ENCODE measurements at regions not wholly inside any gene's neighbourhood (a gene's known extent, or its start where the extent isn't known, plus 50 kb on each side); places are given as distances from the start of the nearest gene placed in this dataset.

GRCh38 chr4:136934601-136935000 lies 597.7 kb downstream of the PCDH18 start:
- no peak for DNase-seq (ENCODE audit: low spot score)
- FAIRE-seq: no peak

- no peak for DNase-seq (ENCODE audit: low spot score)
- no peak for FAIRE-seq
Observed at GRCh38 chr4:136931781-136932180, 600.5 kb downstream of the PCDH18 start.

GRCh38 chr4:136928957-136929411 lies 603.3 kb downstream of the PCDH18 start:
- FAIRE-seq: no peak
- no peak for DNase-seq (ENCODE audit: low spot score)

- FAIRE-seq (no peak), DNase-seq (ENCODE audit: low spot score) (peak; percentile 39)
Observed at GRCh38 chr4:136927172-136927571, 605.1 kb downstream of the PCDH18 start.

GRCh38 chr4:136925203-136925602 lies 607.1 kb downstream of the PCDH18 start:
- no peak for FAIRE-seq
- DNase-seq (ENCODE audit: low spot score): no peak

GRCh38 chr4:136922066-136922465 lies 610.2 kb downstream of the PCDH18 start:
- FAIRE-seq (no peak), DNase-seq (ENCODE audit: low spot score) (no peak)

GRCh38 chr4:136920092-136920881 lies 612.0 kb downstream of the PCDH18 start:
- FAIRE-seq (no peak), DNase-seq (ENCODE audit: low spot score) (no peak)

- DNase-seq (ENCODE audit: low spot score) (no peak), FAIRE-seq (no peak)
Observed at GRCh38 chr4:136918772-136919171, 613.5 kb downstream of the PCDH18 start.

- FAIRE-seq (no peak), DNase-seq (ENCODE audit: low spot score) (no peak)
Observed at GRCh38 chr4:136917312-136918110, 614.8 kb downstream of the PCDH18 start.

GRCh38 chr4:136909626-136910025 lies 622.7 kb downstream of the PCDH18 start:
- DNase-seq (ENCODE audit: low spot score) (no peak), FAIRE-seq (no peak)

GRCh38 chr4:136908122-136908521 lies 624.2 kb downstream of the PCDH18 start:
- no peak for DNase-seq (ENCODE audit: low spot score)
- no peak for FAIRE-seq

- FAIRE-seq: no peak
Observed at GRCh38 chr4:136900696-136901095, 631.6 kb downstream of the PCDH18 start.

GRCh38 chr4:136898590-136899248 lies 633.6 kb downstream of the PCDH18 start:
- DNase-seq (ENCODE audit: low spot score) (no peak), FAIRE-seq (no peak)

More at GRCh38 chr4:136900696-136901095, 631.6 kb downstream of the PCDH18 start:
- DNase-seq (ENCODE audit: low spot score): no peak

- FAIRE-seq (no peak), DNase-seq (ENCODE audit: low spot score) (no peak)
Observed at GRCh38 chr4:136893573-136893972, 638.7 kb downstream of the PCDH18 start.

GRCh38 chr4:136881666-136882065 lies 650.6 kb downstream of the PCDH18 start:
- FAIRE-seq (no peak), DNase-seq (ENCODE audit: low spot score) (no peak)

- DNase-seq (ENCODE audit: low spot score) (no peak), FAIRE-seq (no peak)
Observed at GRCh38 chr4:136873555-136873954, 658.7 kb downstream of the PCDH18 start.

- FAIRE-seq: no peak
Observed at GRCh38 chr4:136867465-136867864, 664.8 kb downstream of the PCDH18 start.

GRCh38 chr4:136865526-136865925 lies 666.8 kb downstream of the PCDH18 start:
- FAIRE-seq: no peak
- DNase-seq (ENCODE audit: low spot score): no peak

More at GRCh38 chr4:136867465-136867864, 664.8 kb downstream of the PCDH18 start:
- DNase-seq (ENCODE audit: low spot score): no peak

- FAIRE-seq: no peak
- peak; percentile 6 for DNase-seq (ENCODE audit: low spot score)
Observed at GRCh38 chr4:136864604-136865185, 667.6 kb downstream of the PCDH18 start.

GRCh38 chr4:136863756-136864155 lies 668.5 kb downstream of the PCDH18 start:
- no peak for DNase-seq (ENCODE audit: low spot score)
- FAIRE-seq: no peak

- no peak for FAIRE-seq
- DNase-seq (ENCODE audit: low spot score): no peak
Observed at GRCh38 chr4:136862653-136863052, 669.6 kb downstream of the PCDH18 start.

Data from urothelium cell line (cell line).